Fibroblast of skin of left biceps (primary cell): ENCODE measurements at regions not wholly inside any gene's neighbourhood (a gene's known extent, or its start where the extent isn't known, plus 50 kb on each side); places are given as distances from the start of the nearest gene placed in this dataset.

Experiments
- DNase-seq, 2 experiments: peaks; one replicate each; pipeline ENCODE4 v3.0.0-alpha.2; 2013; ENCODE audit warnings: low read depth in 2 of 2

DNA sequence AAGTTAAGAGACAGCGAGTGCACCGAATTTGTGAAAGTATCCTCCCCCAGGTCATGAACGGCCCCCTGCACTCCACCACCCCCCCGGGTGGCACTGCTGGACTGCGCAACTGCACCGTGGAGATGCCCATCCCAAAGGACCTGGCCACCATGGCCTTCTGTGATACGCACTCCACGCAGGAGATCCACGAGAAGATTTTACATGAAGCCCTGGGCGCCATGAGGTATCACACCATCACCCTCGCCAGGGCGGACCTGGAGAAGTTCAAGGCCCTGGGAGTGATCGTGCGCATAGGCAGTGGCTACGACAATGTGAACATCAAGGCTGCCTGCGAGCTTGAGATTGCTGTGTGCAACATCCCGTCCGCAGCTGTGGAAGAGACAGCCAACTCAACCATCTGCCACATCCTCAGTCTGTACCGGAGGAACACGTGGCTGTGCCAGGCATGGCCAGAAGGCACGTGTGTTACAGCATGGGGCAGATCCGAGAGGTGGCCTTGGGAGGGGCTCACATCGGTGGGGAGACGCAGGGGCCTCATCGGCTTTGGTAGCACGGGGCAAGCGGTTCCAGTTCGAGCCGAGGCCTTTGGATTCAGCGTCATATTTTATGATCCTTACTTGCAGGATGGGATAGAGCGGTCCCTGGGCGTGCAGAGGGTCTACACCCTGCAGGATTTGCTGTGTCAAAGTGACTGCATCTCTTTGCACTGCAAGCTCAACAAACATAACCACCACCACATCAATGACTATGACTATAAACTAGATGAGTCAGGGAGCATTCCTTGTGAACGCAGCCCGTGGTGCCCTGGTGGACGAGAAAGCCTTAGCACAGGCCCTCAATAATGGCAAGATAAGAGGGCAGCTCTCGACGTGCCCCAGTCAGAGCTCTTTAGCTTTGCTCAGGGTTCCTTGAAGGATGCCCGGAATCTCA lies 290.8 kb upstream of the MC4R start:
- DNase-seq: no peak

DNA sequence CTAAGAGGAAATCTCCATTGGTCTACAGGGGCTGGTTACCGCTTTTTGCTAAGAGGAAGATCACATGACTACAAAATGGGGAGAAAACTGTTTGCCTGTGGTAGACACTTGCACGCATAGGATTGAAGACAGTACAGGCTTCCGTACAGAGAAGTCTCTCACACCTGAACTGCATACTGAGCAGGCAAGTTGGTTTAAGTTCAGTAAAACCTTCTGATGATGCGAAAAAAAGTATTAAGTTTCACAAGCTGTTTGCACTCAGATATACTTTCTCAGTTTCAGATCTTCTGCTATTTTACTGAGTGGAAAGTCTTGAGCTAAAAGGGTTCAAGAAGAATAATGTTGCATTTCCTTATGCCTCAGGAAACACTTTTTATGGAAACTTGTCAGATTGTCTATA lies 292.2 kb upstream of the MC4R start:
- DNase-seq: no peak

DNA sequence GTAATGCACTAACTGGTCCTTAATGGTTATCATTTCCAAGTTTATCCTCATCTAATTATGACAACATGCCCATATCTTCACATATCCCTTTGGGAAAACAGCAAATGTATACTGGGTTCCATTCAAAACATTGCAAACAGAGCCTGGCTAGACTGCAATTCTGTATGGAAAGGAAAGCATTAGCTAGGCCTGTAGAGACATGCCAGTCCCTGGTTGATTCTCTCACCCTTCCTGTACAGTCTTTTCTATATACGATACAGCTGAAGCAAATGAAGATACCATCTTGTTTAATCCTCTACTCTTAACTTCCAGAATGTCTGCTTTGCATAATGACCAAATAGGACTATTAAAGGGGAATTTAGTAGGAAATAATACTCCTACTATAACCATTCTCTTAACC lies 294.4 kb upstream of the MC4R start:
- DNase-seq: no peak

DNA sequence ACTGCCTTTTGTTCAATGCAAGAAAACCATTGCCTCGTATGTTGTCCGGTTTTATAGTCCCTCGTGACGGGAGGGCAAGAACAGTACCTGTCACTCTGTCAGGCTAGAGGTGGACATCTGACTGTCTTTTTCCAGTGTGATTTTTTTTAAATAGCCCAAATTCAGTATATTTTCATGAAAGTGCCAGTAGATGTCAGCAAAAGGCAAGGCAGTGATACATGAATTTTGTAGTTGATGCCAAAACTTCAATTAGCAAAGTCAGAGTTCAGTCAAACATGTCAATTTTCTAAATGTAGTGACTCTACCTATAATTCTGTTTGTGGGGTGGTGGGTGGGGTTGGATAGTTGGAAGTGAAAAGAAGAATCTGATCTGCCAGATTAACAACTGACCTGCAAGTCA lies 296.0 kb upstream of the MC4R start:
- DNase-seq: no peak

DNA sequence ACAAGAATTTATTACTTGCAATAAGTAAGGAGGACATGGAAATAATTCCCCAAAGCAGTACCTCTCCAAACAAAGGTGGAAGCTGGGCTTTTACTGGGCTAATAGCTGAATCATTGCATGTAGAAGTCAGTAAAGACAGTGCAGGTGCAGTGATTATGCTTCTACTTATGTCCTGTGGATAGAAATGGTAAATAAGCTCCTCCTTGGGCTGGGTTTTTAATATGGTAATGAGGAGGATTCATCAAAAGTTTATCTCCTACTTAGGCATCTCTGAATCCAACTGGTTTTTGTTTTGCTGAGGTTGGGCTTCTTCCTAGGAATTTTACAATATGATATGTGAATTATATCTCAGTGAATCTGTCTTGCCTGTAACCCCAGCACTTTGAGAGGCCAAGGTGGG lies 297.4 kb upstream of the MC4R start:
- DNase-seq: no peak

DNA sequence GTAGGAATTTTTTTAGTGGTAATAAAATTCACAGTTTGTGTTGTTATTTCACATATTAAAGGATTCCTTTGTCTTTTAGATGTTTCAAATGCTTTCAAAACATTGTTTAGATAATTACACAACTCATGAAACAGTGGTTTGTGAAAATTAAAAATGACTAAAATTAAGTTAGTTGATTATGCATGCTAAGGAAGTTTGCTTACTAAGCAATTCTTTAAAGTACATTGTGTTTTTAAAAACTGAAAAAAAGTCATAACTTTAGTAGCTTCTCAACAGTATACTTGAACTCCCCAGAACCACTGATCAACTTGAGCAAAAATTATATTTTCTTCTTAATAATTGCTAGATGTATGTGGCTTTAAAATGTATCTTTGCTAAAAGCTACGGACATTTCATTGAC lies 298.4 kb upstream of the MC4R start:
- DNase-seq: no peak

DNA sequence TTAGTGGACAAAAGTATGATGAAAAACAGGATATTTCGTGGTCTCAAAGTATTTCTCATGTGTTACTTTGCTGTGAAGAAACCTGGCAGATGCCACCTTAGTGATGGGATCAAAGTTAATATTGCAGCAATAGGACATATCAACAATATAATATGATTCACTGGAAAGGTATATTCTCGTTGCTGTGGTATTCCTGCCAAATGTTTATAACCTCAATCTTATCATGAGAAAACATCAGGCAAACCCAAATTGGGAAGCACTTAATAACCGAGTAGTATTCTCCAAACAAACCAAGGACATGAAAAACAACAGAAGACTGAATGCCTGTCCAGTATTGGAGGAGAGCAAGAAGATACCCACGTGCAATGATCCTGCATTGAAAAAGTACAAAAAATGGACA lies 302.6 kb upstream of the MC4R start:
- DNase-seq: no peak

DNA sequence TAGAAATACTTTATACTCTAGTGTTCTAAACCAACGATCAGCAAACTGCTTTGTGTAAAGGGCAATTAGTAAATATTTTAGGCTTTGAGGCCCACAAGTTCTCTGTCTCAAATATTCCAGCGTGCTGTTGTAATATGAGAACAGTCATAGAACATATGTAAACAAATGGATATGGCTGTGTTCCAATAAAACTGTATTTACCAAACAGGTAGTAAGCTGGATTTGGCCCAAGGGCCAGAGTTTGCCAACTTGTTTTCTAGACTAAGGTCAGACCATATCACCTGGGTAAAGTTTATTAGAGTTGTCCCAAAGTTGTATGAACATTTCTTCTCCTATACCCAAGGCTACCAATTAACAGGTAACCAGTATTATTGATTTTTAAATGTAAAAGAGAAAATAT lies 303.2 kb upstream of the MC4R start:
- DNase-seq: no peak

DNA sequence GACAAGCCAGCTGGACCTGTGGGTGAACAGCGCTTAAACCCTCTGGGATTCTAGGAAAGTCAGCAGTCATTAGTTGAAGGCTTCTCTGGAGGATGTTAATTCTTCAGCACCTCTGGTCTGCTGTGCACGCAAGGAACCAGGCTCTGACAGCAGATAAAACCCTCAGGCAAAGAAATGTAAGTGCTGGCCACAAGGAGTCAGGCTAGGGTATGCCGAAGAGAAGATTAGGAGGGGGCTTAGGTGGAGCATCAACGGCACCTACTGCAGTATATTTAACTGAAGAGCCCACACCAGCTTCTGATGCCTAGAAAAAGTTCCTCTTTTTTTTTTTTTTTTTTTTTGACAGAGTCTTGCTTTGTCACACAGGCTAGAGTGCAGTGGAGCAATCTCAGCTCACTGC lies 304.2 kb upstream of the MC4R start:
- DNase-seq: no peak

DNA sequence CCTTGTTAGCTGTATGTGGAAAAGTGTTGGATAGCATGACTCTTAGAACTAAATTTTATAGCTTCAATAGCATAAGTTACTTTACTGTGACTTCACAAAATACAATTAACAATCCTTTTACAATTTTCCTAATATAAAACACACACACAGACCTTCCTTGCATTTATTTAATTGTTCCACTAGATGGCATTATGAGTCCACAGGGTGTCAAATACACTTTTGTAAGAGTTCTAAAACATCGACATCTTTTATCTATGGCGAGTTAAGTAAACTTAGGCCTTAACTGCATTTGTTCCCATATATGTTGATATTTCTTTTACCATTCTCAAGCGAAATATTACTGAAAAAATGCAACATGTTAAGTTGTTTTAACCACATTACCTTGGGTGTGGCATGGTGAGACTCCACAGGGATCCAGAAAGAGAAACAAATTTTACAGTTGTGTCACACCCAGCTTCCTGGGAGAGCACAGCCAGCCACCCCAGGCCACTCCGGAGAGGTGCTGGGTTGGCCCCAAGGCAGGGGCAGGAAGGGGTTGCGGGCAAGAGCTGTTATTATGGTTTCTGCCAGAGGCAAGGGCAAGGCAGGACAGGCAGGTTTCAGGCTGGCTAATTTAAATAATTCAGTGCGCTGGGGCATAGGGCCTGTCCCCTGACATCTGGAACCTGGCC lies 312.4 kb upstream of the MC4R start:
- no peak for DNase-seq

DNA sequence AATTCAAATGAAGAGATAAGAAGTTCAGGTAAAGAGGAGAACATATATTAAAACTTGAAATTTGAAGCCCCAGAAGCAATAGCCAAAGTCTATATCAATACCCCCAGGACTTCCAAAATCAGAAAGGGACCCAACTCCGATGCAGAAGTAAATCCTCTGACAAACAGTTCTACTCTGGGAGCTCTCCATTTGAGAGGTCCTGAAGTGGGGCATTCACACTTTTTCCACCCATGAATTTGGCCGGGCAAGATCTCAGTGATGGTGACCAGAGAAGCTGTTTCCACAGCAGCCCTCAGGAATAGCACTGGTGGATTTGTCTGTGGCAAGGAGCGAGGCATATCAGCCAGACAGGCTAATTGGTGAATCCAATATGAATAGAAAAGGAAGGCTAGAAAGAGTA lies 313.6 kb upstream of the MC4R start:
- DNase-seq: no peak

DNA sequence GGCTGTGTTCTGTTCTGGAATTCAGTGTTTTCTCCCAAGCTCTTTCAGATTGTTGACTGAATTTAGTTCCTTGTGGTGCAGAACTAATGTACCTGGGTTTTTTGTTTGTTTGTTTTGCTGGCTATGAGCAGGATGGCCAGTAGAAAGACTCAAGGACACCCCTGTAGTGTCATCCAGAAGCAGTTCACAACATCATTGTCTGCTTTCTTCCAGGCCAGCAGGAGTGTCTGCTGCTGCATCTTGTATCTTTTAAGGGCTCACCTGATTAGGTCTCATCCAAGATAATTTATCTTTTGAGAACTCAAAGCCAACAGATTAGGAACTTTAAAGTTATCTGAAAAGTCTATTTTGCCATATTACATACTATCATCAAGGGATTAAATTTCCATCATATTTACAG lies 318.5 kb upstream of the MC4R start:
- DNase-seq: no peak

DNA sequence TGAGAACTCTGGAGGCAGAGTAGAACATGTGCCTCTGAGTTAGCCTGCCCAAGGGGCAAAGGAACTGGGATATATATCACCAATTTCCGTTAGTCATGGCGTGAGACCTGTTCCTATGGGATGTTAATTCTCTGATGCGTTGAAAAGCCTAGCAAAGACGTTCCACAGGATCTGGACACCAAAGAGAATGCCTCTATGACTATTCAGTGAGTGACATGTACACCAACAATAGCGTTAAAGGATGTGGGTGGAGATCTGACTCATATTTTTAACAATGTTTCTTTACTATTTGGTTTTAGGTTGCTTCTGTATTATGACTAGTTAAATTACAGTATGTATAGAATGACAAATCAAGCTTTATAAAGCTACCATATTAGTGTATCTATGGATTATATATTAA lies 320.9 kb upstream of the MC4R start:
- DNase-seq: no peak

DNA sequence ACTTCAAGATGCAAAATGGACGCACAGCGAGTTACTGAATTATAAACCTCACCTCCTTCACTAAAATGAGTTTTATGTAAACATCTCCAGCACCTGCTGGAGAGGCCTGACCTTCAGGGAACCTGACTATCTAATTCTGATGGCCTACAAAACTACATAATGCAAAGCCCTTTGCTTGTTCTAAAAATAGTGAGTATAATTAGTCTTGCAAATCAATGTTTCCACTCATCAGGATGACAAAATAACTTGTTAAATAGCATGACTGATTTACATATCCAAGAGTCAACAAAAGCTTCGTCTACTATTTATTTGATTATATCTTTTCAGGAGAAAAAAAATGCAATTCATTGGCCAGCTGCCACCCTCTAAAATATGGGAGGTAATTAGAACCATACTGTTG lies 326.3 kb upstream of the MC4R start:
- no peak for DNase-seq

DNA sequence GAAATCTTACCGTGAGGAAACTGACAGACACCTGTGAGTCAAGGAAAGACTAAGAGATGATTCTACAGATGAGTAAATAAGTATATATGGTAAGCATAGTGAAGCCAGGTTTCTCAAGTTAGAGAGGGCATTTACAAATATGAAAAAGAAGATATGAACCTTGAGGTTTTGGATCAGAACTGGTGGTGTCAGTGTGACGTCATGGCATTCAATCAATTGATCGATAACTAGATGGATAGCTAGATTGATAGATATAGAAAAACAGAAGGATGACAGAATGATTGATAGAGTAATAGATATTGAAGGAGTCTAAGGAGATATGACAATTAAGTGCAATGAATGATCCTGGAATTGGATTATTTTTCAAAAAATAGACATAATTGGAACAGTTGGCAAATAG lies 350.2 kb upstream of the MC4R start:
- DNase-seq: no peak

DNA sequence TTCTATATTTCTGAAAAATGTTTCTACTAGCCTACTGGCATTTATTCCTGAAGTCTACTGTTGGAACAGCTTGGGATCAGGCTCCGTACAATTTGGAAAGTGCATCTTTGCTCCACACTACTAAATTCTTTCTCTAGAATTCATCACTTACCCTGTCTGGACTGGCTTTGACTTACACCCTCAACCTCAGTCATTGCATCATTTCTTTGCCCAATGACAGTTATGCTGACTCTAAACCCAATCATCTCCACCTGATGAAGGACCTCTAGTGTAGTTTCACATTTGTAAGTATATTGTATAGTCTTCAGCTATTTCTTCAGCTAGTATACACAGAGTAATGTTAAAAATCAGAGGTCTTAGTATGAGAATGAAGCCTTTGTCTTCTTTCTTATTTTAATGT lies 359.6 kb upstream of the MC4R start:
- DNase-seq: no peak

DNA sequence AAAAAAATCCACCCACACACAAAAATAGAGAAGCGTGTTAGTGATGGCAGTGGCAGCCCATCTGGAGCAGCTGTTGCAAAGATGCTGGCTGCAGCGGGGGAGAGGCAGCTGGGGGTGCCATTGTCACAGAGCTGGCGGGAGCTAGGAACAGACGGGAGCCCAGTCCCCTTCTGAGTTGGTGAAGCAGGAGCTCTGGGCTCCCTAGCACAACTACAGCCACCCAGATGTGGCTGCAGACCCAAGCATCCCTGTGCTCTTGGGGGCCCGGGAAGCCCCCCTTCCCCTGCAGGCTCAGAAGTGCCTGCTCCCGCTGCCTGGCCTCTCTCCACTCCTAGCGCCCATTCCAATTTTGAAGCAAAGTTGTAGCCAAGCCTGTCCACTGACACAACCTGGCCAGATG lies 366.6 kb upstream of the MC4R start:
- DNase-seq: no peak

DNA sequence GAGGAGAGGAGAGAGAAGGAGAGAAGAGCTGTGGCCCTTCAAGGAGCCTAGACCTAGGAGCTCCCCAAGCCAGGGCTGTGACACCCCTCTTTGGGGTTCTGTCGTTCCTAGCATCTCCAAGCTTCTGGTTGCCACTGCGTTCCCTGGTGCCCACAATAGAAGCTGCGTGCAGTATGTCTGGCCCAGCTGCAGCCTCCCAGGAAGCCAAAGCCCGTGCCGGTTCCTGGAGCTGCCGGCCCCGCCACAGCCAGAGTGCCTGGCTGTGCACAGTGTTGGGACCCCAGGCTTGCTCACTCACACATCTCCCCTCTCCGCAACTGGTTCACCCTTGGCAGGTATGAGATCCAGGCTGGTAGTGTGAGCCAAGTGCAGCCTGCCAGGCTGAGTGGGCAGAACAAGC lies 367.7 kb upstream of the MC4R start:
- DNase-seq: no peak

DNA sequence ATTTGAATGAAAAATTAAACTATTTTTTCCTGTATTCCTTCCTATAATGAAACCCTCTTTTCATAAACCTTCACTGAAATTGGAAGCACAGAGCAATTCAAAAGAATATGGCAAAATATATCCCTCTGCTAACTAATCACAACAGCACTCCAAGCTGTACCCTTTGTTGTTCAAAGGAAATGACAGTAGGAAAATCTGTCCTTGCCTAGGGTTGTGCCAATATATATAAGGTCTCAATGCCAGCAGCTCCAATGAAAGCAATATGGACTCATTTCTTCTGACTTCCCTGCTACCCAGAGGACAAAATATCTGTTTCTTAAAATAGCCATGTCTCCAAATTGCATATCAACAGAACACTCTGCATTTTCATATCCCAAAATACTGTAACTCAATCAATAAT lies 373.9 kb upstream of the MC4R start:
- no peak for DNase-seq

DNA sequence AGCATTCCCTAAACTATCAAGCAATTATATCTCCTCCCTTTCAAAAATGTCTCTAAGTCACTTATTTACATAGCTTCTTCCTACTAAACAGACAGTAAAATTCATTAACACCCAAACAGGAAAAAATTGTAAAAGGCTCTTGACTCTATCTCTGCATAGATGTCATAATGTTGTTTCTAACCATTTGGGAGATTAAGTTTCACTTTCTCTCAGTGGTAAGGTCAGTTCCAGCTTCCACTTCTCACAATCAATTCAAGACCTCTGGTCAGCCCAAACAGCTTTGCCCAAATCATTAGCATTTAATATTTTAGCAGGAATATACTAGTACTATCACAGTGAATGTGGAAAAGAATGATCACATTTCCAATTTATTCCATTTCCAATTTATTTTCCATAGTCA lies 374.3 kb upstream of the MC4R start:
- no peak for DNase-seq

DNA sequence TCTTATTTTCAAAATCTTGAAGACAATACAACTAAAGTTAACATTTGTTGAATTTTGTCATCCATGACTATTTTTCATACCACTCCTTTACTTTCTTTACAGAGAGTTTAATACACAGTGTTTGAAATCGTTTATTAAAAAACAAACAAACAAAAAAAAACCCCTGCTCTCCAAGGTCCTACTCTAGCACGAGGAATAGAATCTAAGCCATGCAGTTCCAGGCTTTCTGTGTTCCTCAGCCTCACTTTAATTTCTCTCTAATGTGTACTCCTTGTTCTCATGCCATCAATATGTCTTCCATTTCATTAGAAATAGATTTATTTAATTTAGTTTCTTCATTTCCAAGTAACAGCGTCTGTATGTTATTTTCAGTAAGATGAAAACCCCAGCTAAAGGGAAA lies 381.2 kb upstream of the MC4R start:
- no peak for DNase-seq

DNA sequence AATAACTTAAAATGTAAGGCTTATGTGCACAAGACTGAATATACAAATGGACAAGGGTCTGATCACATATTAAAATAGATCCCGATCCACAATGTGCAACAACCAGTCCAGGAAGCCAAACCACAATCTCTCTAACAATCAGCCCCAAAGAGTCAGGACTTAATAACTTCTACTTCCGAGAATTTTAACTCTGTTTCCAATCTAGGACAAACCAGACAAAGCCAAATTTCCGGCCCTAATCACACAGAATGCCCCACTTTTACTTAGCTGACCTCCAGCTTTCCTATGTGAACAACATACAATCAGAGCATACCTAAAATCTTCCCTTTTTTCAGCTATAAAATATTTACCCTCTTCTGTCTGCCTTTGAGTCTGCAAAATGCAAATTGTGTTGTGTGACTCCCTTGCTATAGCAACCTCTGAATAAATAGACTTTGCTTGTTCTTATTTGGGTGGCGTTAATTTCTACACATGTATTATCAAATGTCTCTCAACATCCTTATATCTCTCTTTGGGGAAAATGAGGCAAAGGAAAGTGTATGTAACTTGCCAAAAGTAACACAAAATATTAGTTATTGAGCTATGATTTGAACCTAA lies 381.9 kb upstream of the MC4R start:
- no peak for DNase-seq

DNA sequence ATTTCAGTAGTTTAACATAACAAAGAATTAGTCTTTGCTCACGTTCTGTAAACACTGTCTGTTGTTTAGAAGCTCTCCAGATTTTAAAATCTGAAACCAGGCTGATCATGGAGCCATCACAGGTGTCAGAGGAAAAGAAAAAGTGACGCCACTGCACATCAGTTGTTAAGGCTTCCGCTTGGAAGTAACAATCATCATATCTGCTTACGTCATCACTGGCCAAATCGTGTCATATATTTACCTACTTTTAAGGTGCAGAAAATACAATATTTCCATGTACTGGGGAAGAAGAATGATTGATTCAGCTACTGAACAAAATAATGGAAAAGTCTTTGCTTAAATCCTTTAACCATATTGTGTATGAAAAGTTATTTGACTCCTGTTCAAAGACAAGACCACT lies 382.6 kb upstream of the MC4R start:
- DNase-seq: no peak
